Liver (tissue), 3 donors: ENCODE measurements at regions not wholly inside any gene's neighbourhood (a gene's known extent, or its start where the extent isn't known, plus 50 kb on each side); places are given as distances from the start of the nearest gene placed in this dataset.
"Not testable (repeated sequence)": the region's sequence is repeated elsewhere in the genome, so short reads cannot be mapped to it uniquely, and the experiment has no call there.

Experiments used
- CTCF ChIP-seq: fragments of 150-350 bp; IDR thresholded peaks from 2 replicates; pipeline ENCODE4 v1.5.1; 2017; ENCODE audit warnings: improper control_type of control experiment, low read depth, low read length; ENCODE audit not compliant: missing input control
- GABPA ChIP-seq, 2 donors: IDR thresholded peaks in 1 of 2; conservative IDR thresholded peaks in 1 of 2; 2 replicates each; pipeline ENCODE4 v1.6.1; 2016; ENCODE audit warnings: antibody characterized with exemption in 2 of 2, mild to moderate bottlenecking in 1 of 2, moderate library complexity in 1 of 2
- MAX ChIP-seq: IDR thresholded peaks from 2 replicates; pipeline ENCODE4 v1.6.1; 2016; ENCODE audit warnings: antibody characterized with exemption
- RXRA ChIP-seq, 2 donors: IDR thresholded peaks; 2 replicates each; pipeline ENCODE4 v1.6.1; 2017 to 2018; ENCODE audit warnings: antibody characterized with exemption in 2 of 2, mild to moderate bottlenecking in 1 of 2
- TAF1 ChIP-seq: conservative IDR thresholded peaks from 2 replicates; pipeline ENCODE4 v1.6.1; 2016; ENCODE audit warnings: antibody characterized with exemption, mild to moderate bottlenecking
- YY1 ChIP-seq: IDR thresholded peaks from 2 replicates; pipeline ENCODE4 v1.6.1; 2016; ENCODE audit warnings: antibody characterized with exemption, mild to moderate bottlenecking
- donor health status: healthy.
- donor health status: healthy.

- not testable (repeated sequence) for TF ChIP-seq TAF1; CTCF; GABPA (IDR thresholded peaks at IDR 0.05 in 1 of 2, conservative IDR thresholded peaks at IDR 0.05 in 1 of 2); MAX; YY1; RXRA (IDR thresholded peaks at IDR 0.05)
These were observed 2776.3 kb upstream of the TPTE start for GRCh38 chr21:7745100-7745450.
